Suprapubic skin (tissue), 4 donors: ENCODE measurements at regions not wholly inside any gene's neighbourhood (a gene's known extent, or its start where the extent isn't known, plus 50 kb on each side); places are given as distances from the start of the nearest gene placed in this dataset.

ENCODE experiments used
- CTCF ChIP-seq, 2 donors: fragments of 200-600 bp in 1 of 2; fragments of 450-650 bp in 1 of 2; sonication (generic) in 1 of 2; IDR thresholded peaks; one replicate each; pipeline ENCODE4 v1.5.1; 2016 to 2019; ENCODE audit warnings: antibody characterized with exemption in 2 of 2, mild to moderate bottlenecking in 1 of 2, moderate library complexity in 1 of 2
- POLR2A ChIP-seq, 2 donors: fragments of 450-650 bp; IDR thresholded peaks; one replicate each; pipeline ENCODE4 v1.6.1; 2017; ENCODE audit warnings: antibody characterized with exemption in 2 of 2, mild to moderate bottlenecking in 2 of 2, moderate library complexity in 2 of 2
- POLR2AphosphoS5 ChIP-seq, 3 donors: sonication (generic); formaldehyde crosslinking; IDR thresholded peaks; one replicate each; pipeline ENCODE4 v1.6.1; 2017; ENCODE audit warnings: antibody characterized with exemption in 3 of 3

GRCh38 chr9:29245351-29245750, 1672.1 kb upstream of the C9orf72 start:
- no peak for TF ChIP-seq CTCF (IDR thresholded peaks at IDR 0.05)
- no peak for TF ChIP-seq POLR2AphosphoS5 (IDR thresholded peaks at IDR 0.05)
- no peak for TF ChIP-seq POLR2A (IDR thresholded peaks at IDR 0.05)
